H1 (cell line): ENCODE measurements at regions not wholly inside any gene's neighbourhood (a gene's known extent, or its start where the extent isn't known, plus 50 kb on each side); places are given as distances from the start of the nearest gene placed in this dataset.

Experiments used
- ATF2 ChIP-seq: IDR thresholded peaks from 2 replicates; pipeline ENCODE4 v1.6.1; 2012; ENCODE audit warnings: low read length, inconsistent platforms
- ATF3 ChIP-seq: IDR thresholded peaks from 2 replicates; pipeline ENCODE4 v1.6.1; 2011; ENCODE audit warnings: low read depth, mild to moderate bottlenecking, low read length; ENCODE audit not compliant: insufficient read depth
- CTBP2 ChIP-seq: IDR thresholded peaks from 2 replicates; pipeline ENCODE4 v1.7.0; 2011; ENCODE audit warnings: borderline replicate concordance, mild to moderate bottlenecking, moderate library complexity, mixed read lengths, low read length; ENCODE audit not compliant: insufficient read depth, insufficient read length
- EGR1 ChIP-seq: IDR thresholded peaks from 2 replicates; pipeline ENCODE4 v1.6.1; 2011; ENCODE audit warnings: low read depth, low read length, borderline replicate concordance
- POLR2A ChIP-seq, 2 experiments: IDR thresholded peaks; 1 replicate in 1 of 2; 2 replicates in 1 of 2; pipeline ENCODE4 v1.6.1; 2011; ENCODE audit warnings: low read depth in 2 of 2, low read length in 2 of 2, mild to moderate bottlenecking in 2 of 2; ENCODE audit errors: control extremely low read depth in 1 of 2
- SUZ12 ChIP-seq: fragments of 200-600 bp; sonication (generic); IDR thresholded peaks from 2 replicates; pipeline ENCODE4 v1.6.1; 2012; ENCODE audit warnings: mild to moderate bottlenecking, inconsistent platforms, low read length, moderate library complexity, mixed read lengths
- YY1 ChIP-seq: IDR thresholded peaks from 2 replicates; pipeline ENCODE4 v1.6.1; 2011; ENCODE audit warnings: low read depth, mild to moderate bottlenecking, low read length

GRCh38 chr4:129410115-129410514, 314.2 kb downstream of the C4orf33 start:
- TF ChIP-seq EGR1: no peak
- TF ChIP-seq ATF3: no peak
- TF ChIP-seq YY1: no peak
- TF ChIP-seq SUZ12: no peak
- no peak for TF ChIP-seq CTBP2
- no peak for TF ChIP-seq ATF2
- no peak for TF ChIP-seq POLR2A (IDR thresholded peaks at IDR 0.05; ENCODE audit: control extremely low read depth in 1 of 2, low read depth in 2 of 2, low read length in 2 of 2)
